ENCODE measurements at regions not wholly inside any gene's neighbourhood (a gene's known extent, or its start where the extent isn't known, plus 50 kb on each side); places are given as distances from the start of the nearest gene placed in this dataset.

- no peak for DNase-seq
Observed at GRCh38 chr14:42710071-42710470, 1103.4 kb downstream of the LRFN5 start.

DNA sequence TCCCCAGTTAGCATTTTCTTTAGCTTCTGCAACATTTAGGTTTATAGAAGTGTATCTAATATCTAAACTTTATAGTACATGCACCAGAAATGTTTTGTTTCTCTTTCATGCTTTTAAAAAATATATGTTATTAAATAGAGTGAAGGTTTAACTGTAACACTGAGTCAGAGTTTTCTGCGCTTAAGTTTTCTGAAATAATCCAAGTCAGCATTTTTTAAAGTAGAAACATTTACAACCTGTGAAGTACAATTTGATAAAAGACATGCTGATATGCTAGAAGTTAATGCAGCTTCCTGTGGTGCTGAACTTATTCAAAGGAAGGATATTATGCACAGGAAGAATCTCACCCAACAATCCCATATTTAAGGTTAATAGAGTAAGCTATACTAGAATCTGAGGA, 1096.8 kb downstream of the LRFN5 start:
- no peak for DNase-seq

GRCh38 chr14:42687421-42687820, 1080.7 kb downstream of the LRFN5 start:
- no peak for DNase-seq

DNA sequence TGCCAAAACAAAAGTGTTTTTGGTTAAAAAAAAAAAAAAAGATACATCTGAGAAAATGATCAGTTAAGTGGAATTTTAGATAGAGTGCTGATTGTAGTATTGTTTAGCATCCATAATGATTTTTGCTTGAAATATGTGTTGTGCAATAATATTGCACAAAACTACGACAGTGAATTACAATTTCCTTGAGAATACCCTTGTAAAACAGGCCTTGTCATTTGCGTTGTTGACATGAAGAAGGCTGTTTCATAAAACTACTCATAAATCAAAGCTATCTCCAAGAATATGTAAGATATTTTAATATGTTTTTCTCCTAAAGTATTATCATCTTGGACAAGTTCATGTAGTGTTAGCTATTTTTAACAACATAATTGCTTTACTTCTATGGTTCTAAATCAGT, 1077.0 kb downstream of the LRFN5 start:
- no peak for DNase-seq

- no peak for DNase-seq
Observed at GRCh38 chr14:42676636-42677035, 1070.0 kb downstream of the LRFN5 start.

GRCh38 chr14:42673963-42674362, 1067.3 kb downstream of the LRFN5 start:
- no peak for DNase-seq

GRCh38 chr14:42671636-42672035, 1065.0 kb downstream of the LRFN5 start:
- DNase-seq = no peak

- no peak for DNase-seq
Observed at GRCh38 chr14:42665083-42665482, 1058.4 kb downstream of the LRFN5 start.

DNA sequence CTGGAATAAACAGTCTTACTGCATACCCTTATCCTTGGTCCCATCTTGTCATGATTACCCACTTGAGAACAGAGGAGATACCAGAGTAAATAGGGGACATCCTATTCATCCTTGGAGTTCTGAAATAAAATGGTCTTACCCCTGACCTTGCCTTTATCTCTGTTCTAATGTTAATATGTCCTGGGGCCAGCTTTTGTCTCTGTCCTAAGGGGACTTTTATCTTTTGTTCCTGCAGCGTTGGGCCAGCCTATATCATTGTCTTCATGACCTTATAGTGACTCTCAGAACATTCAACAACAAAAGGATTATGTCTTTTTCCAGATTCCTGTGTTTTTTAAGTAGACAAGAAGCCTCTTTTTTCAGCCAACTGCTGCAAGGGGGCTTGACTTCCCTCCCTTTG, 1057.5 kb downstream of the LRFN5 start:
- DNase-seq = no peak

- no peak for DNase-seq
Observed at GRCh38 chr14:42654707-42655106, 1048.0 kb downstream of the LRFN5 start.

DNA sequence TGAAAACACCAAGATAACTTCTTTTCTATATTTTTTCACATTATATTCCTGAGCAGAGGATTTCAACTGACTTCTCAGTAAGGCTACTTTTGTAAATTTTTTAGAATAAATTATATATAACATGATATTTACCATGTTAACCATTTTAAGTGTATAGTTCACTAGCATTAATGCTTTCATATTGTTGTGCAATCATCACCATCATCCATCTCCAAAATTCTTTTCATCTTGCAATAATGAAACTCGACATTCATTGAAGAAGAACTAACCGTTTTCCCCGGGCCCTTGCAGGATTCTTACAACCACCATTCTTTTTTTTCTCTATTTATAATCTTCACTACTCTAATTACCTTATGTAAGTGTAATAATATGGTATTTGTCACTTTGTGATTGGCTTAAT, 1036.1 kb downstream of the LRFN5 start:
- DNase-seq = no peak

- DNase-seq = no peak
Observed at GRCh38 chr14:42633504-42634095, 1026.9 kb downstream of the LRFN5 start.

- no peak for DNase-seq
Observed at GRCh38 chr14:42629553-42629952, 1022.9 kb downstream of the LRFN5 start.

DNA sequence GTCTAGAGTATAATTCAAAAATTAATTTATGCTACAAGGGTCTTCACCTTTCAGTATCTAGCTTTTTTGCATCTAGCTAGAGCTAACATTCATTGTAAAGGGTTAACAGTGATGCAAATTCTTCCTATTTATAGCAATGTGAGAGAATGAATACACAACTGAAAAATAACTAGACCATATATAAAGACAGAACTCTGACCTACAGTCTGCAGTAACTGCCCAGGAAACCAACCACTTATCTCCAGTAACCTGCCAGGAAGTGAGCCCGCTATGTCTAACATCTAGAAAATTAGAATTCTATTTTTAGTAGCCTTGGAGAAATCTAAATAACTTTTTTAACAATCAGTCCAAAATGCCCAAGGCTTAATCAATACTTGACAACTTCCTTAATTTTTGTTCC, 1021.9 kb downstream of the LRFN5 start:
- DNase-seq = no peak

DNA sequence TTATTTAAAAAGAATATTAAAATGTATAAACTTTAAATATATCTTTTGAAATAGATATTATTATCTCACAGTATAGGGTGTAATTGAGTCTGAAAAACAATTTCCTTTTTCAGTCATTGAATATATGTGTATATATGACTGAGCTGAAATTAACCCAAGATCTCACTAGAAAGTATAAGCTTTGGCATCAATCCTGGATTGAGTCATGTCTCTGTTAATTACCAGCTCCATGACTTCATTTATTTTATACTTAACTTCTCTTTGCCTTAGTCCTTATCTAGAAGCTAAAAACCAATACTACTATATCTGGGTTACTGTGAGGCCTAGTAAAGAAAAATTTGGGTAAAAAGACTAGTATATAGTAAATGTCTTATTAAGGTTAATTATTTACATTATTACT, 1020.3 kb downstream of the LRFN5 start:
- no peak for DNase-seq

- DNase-seq = no peak
Observed at GRCh38 chr14:42624980-42625761, 1018.5 kb downstream of the LRFN5 start.

- DNase-seq = no peak
Observed at GRCh38 chr14:42617005-42617404, 1010.3 kb downstream of the LRFN5 start.

DNA sequence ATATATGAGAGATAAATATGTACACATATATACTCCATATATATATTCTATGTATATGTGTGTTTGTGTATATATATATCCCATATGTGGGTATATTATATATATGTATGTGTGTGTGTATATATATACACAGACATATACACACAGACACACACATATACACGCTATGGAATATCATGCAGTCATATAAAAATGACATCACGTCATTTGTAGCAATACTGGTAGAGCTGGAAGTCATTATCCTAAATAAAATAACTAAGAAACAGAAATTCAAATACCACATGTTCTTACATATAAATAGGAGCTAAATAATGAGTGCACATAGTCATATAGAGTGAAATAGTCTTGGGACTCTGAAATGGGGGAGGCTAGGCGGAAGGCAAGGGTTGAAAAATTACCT, 1000.2 kb downstream of the LRFN5 start:
- DNase-seq = no peak

DNA sequence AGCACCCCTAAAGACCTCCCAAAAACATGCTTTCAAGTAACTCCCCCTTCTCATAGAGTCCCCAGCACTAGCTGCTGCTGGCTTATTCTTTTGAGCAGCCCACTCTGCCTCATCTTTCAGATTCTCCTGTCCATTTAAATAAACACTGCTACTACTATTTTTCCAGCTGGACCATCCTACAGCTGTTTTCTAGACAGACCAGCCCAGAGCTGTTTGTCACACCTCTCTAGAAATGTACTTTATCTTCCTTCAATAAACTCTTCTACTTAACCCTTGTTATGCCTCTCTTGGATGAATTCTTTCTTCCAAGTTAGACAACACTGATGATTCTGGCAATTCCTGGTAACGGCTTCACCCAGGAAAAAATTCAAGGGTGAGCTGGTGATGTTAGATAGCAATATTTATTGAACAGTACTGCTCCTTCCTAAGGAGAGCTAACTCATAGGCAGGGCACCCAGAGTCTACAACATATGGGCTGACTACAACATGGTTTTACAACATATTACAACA, 995.7 kb downstream of the LRFN5 start:
- DNase-seq = no peak

- DNase-seq = no peak
Observed at GRCh38 chr14:42572032-42572431, 965.4 kb downstream of the LRFN5 start.

- DNase-seq = peak in 1 of 2 donors; percentile 27
Observed at GRCh38 chr14:42569227-42569626, 962.6 kb downstream of the LRFN5 start.

GRCh38 chr14:42565556-42565955, 958.9 kb downstream of the LRFN5 start:
- peak; percentile 3 to 70 for DNase-seq

GRCh38 chr14:42563313-42563712, 956.6 kb downstream of the LRFN5 start:
- no peak for DNase-seq

DNA sequence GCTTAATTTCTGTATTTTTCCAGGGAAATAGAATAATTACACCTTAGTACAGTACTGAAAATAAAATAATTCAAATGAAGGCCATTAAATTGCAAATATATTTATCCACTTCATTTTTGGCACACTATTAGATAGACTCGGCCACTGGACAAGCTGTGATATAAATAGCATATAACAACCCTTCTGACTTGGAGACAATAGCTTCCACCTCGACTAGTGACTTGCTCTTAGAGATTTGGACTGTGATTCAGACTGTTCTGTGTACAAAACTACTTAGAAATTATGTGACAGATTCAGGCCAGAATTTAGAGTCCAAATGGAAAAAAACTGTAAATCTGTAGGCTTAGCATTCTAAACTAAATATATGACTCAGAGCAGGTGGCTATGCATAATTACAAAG, 949.9 kb downstream of the LRFN5 start:
- no peak for DNase-seq
